ENCODE measurements at regions not wholly inside any gene's neighbourhood (a gene's known extent, or its start where the extent isn't known, plus 50 kb on each side); places are given as distances from the start of the nearest gene placed in this dataset.

- TF ChIP-seq, protein P1, sequence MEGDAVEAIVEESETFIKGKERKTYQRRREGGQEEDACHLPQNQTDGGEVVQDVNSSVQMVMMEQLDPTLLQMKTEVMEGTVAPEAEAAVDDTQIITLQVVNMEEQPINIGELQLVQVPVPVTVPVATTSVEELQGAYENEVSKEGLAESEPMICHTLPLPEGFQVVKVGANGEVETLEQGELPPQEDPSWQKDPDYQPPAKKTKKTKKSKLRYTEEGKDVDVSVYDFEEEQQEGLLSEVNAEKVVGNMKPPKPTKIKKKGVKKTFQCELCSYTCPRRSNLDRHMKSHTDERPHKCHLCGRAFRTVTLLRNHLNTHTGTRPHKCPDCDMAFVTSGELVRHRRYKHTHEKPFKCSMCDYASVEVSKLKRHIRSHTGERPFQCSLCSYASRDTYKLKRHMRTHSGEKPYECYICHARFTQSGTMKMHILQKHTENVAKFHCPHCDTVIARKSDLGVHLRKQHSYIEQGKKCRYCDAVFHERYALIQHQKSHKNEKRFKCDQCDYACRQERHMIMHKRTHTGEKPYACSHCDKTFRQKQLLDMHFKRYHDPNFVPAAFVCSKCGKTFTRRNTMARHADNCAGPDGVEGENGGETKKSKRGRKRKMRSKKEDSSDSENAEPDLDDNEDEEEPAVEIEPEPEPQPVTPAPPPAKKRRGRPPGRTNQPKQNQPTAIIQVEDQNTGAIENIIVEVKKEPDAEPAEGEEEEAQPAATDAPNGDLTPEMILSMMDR (IDR thresholded peaks at IDR 0.05) = no peak
Observed at GRCh38 chr7:101739775-101740398, 77.5 kb upstream of the CUX1 start.

- TF ChIP-seq, protein P1 (IDR thresholded peaks at IDR 0.05) = no peak
Observed at GRCh38 chr7:101740981-101741725, 76.3 kb upstream of the CUX1 start.

GRCh38 chr7:101743241-101743994 lies 74.0 kb upstream of the CUX1 start:
- TF ChIP-seq, protein P1 (IDR thresholded peaks at IDR 0.05) = peak; percentile 69

DNA sequence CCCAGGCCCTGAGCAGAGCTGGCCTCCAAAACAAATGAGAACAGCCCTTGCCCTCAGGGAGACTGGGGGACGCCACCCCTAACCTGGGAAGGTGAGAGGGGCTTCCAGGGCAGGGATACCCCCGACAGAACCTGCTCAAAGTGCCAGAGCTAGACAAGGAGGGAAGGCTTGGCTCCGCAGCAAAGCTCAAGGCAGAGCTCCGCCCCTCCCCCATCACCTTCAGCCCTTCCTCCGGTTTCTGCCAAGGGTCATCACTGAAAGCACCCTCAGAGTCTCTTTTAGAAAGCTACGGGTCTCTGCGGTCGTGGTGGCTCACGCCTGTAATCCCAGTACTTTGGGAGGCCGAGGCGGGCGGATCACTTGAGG lies 73.4 kb upstream of the CUX1 start:
- TF ChIP-seq, protein P1 (IDR thresholded peaks at IDR 0.05) = no peak

- TF ChIP-seq, protein P1 (IDR thresholded peaks at IDR 0.05) = no peak
Observed at GRCh38 chr7:101744588-101744987, 72.8 kb upstream of the CUX1 start.

GRCh38 chr7:101746314-101746713 lies 71.1 kb upstream of the CUX1 start:
- TF ChIP-seq, protein P1 (IDR thresholded peaks at IDR 0.05) = no peak

DNA sequence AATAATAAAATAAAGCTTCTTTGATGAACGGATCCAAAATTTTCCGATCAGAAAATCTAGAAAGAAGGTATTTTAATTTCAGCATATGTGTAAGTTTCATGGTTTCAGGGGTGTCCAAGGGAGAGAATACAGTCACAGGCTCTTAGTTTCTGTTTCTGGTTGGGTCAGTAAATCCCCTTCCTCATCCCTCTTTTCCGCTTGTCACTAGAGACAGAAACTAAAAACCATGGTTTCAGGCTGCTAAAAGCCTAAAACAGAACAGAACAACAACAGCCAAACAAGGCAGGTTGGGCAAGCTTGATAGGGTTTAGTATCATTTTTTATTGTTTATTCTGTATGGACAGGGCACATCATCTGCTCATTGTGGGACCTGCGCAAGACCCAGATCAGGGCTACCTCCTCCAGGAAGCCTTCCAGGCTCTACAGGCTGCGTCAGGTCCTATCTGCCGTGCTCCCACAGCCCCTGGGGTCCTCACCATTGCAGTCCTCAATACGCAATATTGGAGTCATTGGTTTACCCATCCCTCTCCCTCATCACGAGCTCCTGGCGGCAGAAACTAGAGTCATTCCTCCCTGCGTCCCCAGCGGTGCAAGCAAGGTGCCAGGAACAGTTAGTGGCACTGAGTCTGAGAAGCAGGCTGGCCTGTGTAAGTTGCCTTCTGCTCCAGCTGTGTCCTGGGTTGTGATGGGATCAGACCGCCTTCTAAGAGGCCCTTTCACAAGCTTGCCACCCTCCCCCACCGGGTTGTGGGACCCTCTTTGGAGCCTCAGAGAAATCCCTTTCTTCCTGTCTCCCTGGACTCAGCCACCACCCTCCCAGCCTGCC lies 70.2 kb upstream of the CUX1 start:
- TF ChIP-seq, protein P1 (IDR thresholded peaks at IDR 0.05) = no peak

Data from LNCAP (cell line).